ENCODE measurements at regions not wholly inside any gene's neighbourhood (a gene's known extent, or its start where the extent isn't known, plus 50 kb on each side); places are given as distances from the start of the nearest gene placed in this dataset.

DNA sequence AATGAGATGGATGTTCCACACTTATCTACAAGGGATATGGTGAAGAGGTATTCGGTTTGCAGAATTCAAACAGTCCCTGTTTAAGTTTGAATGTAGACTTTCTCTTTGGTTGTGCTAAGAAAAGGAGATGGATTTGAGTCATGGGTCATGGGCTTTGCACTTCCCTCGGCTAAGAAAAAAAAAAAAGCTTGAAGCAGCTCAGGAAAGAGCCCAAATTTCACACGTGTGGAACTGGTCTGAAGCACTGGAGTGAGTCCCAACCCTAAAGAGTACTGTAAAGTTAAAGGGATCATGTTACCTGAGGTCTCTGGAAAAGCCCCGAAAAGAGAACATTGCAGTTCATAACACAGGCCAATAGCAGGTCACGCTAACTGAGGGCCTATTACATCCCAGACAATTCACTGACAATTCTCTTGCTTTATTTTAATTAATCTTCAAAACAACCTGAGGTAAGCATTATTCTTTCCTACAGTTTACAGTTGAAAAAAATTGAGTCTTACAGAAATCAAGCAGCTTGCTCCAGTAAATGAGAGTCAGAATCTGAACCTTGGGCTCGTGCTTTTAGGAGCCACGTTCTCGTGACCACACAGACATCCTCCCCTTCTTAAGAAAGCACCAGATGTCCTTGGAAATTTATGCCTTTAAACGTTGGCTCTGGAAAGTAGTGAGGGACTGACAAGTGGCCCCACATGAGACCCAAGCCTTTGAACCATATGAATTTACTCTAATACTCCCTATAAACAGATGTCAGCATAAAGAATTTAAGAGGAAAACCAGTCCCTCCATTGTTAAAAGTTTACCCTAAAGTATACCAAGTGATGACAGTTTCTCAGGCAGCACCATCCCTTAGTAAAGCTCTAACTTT lies 89.3 kb downstream of the MAD2L1 start:
- Histone ChIP-seq H2AFZ (ENCODE audit: low read depth, low read length) (no peak overlapping the region), H4K20me1 (replicated peaks; ENCODE audit: control insufficient read depth, insufficient read depth, low read length) (no peaks in the 10 kb centered on the region), H3K9me1 (ENCODE audit: control insufficient read depth, insufficient read depth, low read length) (no peaks in the 10 kb centered on the region), H3K4me2 (ENCODE audit: insufficient read depth, low read length) (no peak overlapping the region), H3K36me3 (ENCODE audit: control insufficient read depth, insufficient read depth, low read length) (no peaks in the 10 kb centered on the region), H3K4me1 (replicated peaks in 1 of 2; ENCODE audit: control insufficient read depth in 2 of 2, insufficient read depth in 2 of 2, low read length in 2 of 2) (no peaks in the 10 kb centered on the region), H3K27ac (ENCODE audit: extremely low read depth, low read depth, low read length) (no peak overlapping the region), H3K9ac (ENCODE audit: insufficient read depth in 1 of 2, low read depth in 2 of 2, low read length in 2 of 2) (no peak overlapping the region), H3K9me3 (replicated peaks; ENCODE audit: control insufficient read depth, insufficient read depth, low read depth, low read length) (no peaks in the 10 kb centered on the region), H3K4me3 (no peak overlapping the region), H3K27me3 (ENCODE audit: control insufficient read depth in 2 of 2, insufficient read depth in 2 of 2, low read length in 2 of 2) (no peaks in the 10 kb centered on the region), H3K79me2 (ENCODE audit: control insufficient read depth, insufficient read depth, low read length) (no peaks in the 10 kb centered on the region)
- no TSS peak for BruUV-seq (replicated peaks)
- intact Hi-C loops (cut with micrococcal nuclease): no loop called here
- in situ Hi-C loops (cut with MboI): no loop called here
- no peak for DNase-seq (ENCODE audit: extremely low read depth in 1 of 4, low spot score in 3 of 4)
- TF ChIP-seq SAP30 (IDR thresholded peaks at IDR 0.05; ENCODE audit: borderline replicate concordance, insufficient read depth, low read depth, low read length, poor library complexity, severe bottlenecking): no peak
- TF ChIP-seq, protein P1, sequence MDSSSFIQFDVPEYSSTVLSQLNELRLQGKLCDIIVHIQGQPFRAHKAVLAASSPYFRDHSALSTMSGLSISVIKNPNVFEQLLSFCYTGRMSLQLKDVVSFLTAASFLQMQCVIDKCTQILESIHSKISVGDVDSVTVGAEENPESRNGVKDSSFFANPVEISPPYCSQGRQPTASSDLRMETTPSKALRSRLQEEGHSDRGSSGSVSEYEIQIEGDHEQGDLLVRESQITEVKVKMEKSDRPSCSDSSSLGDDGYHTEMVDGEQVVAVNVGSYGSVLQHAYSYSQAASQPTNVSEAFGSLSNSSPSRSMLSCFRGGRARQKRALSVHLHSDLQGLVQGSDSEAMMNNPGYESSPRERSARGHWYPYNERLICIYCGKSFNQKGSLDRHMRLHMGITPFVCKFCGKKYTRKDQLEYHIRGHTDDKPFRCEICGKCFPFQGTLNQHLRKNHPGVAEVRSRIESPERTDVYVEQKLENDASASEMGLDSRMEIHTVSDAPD (CRISPR knock-in tag; IDR thresholded peaks at IDR 0.05): no peak
- TF ChIP-seq, protein P2, sequence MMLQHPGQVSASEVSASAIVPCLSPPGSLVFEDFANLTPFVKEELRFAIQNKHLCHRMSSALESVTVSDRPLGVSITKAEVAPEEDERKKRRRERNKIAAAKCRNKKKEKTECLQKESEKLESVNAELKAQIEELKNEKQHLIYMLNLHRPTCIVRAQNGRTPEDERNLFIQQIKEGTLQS (IDR thresholded peaks at IDR 0.05): no peak
- TF ChIP-seq, protein P2 (CRISPR knock-in tag; conservative IDR thresholded peaks at IDR 0.05): no peak
- TF ChIP-seq HDAC3 (IDR thresholded peaks at IDR 0.05; ENCODE audit: borderline replicate concordance, partially characterized antibody): no peak
- TF ChIP-seq BDP1 (IDR thresholded peaks at IDR 0.05; ENCODE audit: insufficient read depth, insufficient read length): no peak
- TF ChIP-seq ZNF408 (CRISPR knock-in tag; IDR thresholded peaks at IDR 0.05; ENCODE audit: low read depth): no peak
- TF ChIP-seq POLR2B (IDR thresholded peaks at IDR 0.05; ENCODE audit: low read depth, partially characterized antibody): no peak
- no peak for TF ChIP-seq GATAD2B (IDR thresholded peaks at IDR 0.05; ENCODE audit: borderline replicate concordance)
- TF ChIP-seq, protein P3, sequence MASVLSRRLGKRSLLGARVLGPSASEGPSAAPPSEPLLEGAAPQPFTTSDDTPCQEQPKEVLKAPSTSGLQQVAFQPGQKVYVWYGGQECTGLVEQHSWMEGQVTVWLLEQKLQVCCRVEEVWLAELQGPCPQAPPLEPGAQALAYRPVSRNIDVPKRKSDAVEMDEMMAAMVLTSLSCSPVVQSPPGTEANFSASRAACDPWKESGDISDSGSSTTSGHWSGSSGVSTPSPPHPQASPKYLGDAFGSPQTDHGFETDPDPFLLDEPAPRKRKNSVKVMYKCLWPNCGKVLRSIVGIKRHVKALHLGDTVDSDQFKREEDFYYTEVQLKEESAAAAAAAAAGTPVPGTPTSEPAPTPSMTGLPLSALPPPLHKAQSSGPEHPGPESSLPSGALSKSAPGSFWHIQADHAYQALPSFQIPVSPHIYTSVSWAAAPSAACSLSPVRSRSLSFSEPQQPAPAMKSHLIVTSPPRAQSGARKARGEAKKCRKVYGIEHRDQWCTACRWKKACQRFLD (CRISPR knock-in tag; IDR thresholded peaks at IDR 0.05): no peak
- TF ChIP-seq PRMT5 (CRISPR knock-in tag; IDR thresholded peaks at IDR 0.05): no peak
- TF ChIP-seq ZBED1 (IDR thresholded peaks at IDR 0.05): no peak
- TF ChIP-seq ZNF785 (CRISPR knock-in tag; IDR thresholded peaks at IDR 0.05): no peak
- FAIRE-seq: no peak
- WGBS (ENCODE audit: insufficient coverage, low coverage, missing lambda C conversion rate): 1% methylated on average over 9 of the region's 9 CpGs
- CTCF ChIA-PET (ENCODE audit: low intra/inter-chr PET ratio): no interaction called here
- ATAC-seq: no peak
- POLR2A ChIA-PET: no interaction called here

Measured in K562 (cell line).